ENCODE measurements at regions not wholly inside any gene's neighbourhood (a gene's known extent, or its start where the extent isn't known, plus 50 kb on each side); places are given as distances from the start of the nearest gene placed in this dataset. TPM values are rescaled to one million over a fixed set of nuclear protein-coding genes. Genes with fewer than 3 reads are reported as not detected.

DNA sequence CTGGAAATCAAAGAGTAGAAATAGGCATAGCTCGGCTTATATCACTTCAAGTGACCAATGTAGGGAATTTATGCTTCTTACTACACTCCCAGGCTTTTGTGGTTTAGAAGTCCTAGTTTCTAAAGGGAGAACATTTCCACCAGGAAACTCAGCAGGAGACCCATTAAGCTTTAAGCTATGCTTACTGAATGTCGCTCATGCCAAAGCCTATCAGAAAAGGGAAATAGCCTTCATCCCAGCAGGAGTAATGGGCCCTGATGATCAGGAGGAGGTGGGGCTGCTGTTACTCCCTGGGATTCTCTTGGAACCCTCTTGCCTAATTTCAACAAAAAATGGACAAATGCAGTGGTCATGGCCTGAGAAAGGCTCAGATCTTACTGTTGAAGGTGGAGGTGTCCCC lies 54.5 kb upstream of the SEMA6A start:
- Mint-ChIP-seq H3K4me3 (no peak overlapping the region), H3K27me3 (ENCODE audit: insufficient read depth, low read depth) (peaks cover 7% of the 10 kb centered on the region), H3K27ac (no peak overlapping the region), H3K36me3 (no peaks in the 10 kb centered on the region), H3K9me3 (peaks cover 3% of the 10 kb centered on the region), H3K4me1 (peaks cover 40% of the 10 kb centered on the region)
- peaks cover 27% of the 10 kb centered on the region for H3K4me1 ChIP-seq
- no peak overlapping the region for H3K27ac ChIP-seq
- no peaks in the 10 kb centered on the region for H3K27me3 ChIP-seq
- H3K36me3 ChIP-seq: no peaks in the 10 kb centered on the region
- no peak for DNase-seq (ENCODE audit: low spot score)
- no peaks in the 10 kb centered on the region for H4K20me1 ChIP-seq (ENCODE audit: low read depth)
- no peak overlapping the region for H2AFZ ChIP-seq (replicated peaks)
- H3K9me3 ChIP-seq (ENCODE audit: low read depth): no peaks in the 10 kb centered on the region
- TF ChIP-seq EZH2 (IDR thresholded peaks at IDR 0.05) (no peak), EZH2phosphoT487 (IDR thresholded peaks at IDR 0.05) (no peak)
- TF ChIP-seq, protein P1, sequence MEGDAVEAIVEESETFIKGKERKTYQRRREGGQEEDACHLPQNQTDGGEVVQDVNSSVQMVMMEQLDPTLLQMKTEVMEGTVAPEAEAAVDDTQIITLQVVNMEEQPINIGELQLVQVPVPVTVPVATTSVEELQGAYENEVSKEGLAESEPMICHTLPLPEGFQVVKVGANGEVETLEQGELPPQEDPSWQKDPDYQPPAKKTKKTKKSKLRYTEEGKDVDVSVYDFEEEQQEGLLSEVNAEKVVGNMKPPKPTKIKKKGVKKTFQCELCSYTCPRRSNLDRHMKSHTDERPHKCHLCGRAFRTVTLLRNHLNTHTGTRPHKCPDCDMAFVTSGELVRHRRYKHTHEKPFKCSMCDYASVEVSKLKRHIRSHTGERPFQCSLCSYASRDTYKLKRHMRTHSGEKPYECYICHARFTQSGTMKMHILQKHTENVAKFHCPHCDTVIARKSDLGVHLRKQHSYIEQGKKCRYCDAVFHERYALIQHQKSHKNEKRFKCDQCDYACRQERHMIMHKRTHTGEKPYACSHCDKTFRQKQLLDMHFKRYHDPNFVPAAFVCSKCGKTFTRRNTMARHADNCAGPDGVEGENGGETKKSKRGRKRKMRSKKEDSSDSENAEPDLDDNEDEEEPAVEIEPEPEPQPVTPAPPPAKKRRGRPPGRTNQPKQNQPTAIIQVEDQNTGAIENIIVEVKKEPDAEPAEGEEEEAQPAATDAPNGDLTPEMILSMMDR (IDR thresholded peaks at IDR 0.05): no peak
- H3K9ac ChIP-seq: no peak overlapping the region
- no peaks in the 10 kb centered on the region for H3K79me2 ChIP-seq (ENCODE audit: low read depth)
- no peak overlapping the region for H3K4me2 ChIP-seq
- no peak overlapping the region for H3K4me3 ChIP-seq
- peaks cover 4% of the 10 kb centered on the region for H3F3A ChIP-seq (ENCODE audit: low read depth)

DNA sequence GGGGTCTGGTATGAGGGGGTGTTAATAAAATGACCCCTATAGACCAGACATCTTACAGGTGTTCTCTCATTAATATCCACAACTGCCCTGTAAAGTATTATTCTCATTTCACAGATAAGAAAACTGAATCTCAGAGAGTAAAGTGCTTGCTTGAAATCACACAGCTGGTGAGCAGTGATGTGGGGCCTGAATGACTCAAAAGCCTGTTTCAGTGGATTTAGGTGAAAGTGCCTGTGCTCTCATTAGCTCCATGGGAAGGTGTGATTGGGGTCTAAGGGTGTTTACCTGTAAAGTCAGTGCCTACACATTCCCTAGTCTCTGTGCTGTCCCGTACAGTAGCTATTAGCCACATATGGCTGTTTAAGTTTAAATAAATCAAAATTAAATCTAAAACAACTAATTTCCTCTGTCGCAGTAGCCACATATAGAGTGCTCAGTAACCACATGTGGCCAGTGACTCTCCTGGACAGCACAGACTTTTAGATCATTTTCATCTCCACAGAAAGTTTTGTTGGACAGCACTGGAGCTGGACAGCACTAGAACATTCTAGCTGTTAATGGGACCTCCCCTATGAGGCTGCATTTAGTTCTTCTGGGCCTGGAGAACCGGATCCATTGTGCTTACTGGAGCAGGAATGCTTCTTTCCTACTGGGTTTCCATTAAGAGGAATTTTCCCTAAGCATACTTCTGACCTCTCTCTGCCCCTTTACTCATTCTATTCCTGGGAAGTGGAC lies 52.5 kb upstream of the SEMA6A start:
- Mint-ChIP-seq H3K27ac (peak overlapping the region; percentile 53), H3K9me3 (no peaks in the 10 kb centered on the region), H3K4me1 (peaks cover 44% of the 10 kb centered on the region), H3K27me3 (ENCODE audit: insufficient read depth, low read depth) (peaks cover 5% of the 10 kb centered on the region), H3K36me3 (no peaks in the 10 kb centered on the region), H3K4me3 (no peak overlapping the region)
- DNase-seq (ENCODE audit: low spot score): no peak
- Histone ChIP-seq H3K4me3 (no peak overlapping the region), H3K27ac (no peak overlapping the region), H3F3A (ENCODE audit: low read depth) (peaks cover 4% of the 10 kb centered on the region), H3K9me3 (ENCODE audit: low read depth) (no peaks in the 10 kb centered on the region), H3K36me3 (no peaks in the 10 kb centered on the region), H3K4me1 (peaks cover 29% of the 10 kb centered on the region), H3K79me2 (ENCODE audit: low read depth) (no peaks in the 10 kb centered on the region), H3K4me2 (no peak overlapping the region), H2AFZ (replicated peaks) (no peak overlapping the region), H3K27me3 (no peaks in the 10 kb centered on the region), H3K9ac (no peak overlapping the region), H4K20me1 (ENCODE audit: low read depth) (no peaks in the 10 kb centered on the region)
- TF ChIP-seq, protein P1 (IDR thresholded peaks at IDR 0.05): no peak
- no peak for TF ChIP-seq EZH2phosphoT487 (IDR thresholded peaks at IDR 0.05)
- TF ChIP-seq EZH2 (IDR thresholded peaks at IDR 0.05): no peak

DNA sequence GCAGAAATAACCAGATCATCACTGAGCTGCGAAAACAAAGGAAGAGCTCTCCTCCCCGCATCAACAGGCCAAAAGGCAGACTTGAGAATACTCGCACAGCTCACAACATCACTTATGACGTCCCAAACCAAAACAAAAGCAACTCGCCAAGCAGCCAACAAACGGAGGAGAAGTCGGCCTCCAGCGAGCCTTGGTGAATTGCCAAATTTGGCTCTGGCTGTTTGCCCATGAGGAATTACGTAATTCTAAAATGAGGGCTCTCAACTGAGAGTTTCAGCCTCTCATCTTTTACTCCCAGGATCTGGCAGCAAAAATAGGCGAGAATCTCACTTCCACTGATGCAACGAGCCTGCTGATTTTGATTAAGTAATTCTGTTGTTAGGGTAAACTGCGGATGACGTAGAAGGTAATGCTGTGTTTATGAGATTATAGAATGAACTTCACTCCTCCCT lies 51.7 kb upstream of the SEMA6A start:
- DNase-seq (ENCODE audit: low spot score): peak; percentile 53
- H3F3A ChIP-seq (ENCODE audit: low read depth): peaks cover 4% of the 10 kb centered on the region
- H3K27ac ChIP-seq: no peak overlapping the region
- Mint-ChIP-seq H3K4me3 (no peak overlapping the region), H3K4me1 (peaks cover 52% of the 10 kb centered on the region), H3K27ac (peak overlapping the region; percentile 52), H3K9me3 (no peaks in the 10 kb centered on the region), H3K36me3 (no peaks in the 10 kb centered on the region), H3K27me3 (ENCODE audit: insufficient read depth, low read depth) (peaks cover 7% of the 10 kb centered on the region)
- H3K9me3 ChIP-seq (ENCODE audit: low read depth): no peaks in the 10 kb centered on the region
- H2AFZ ChIP-seq (replicated peaks): peak overlapping the region; percentile 2
- H3K36me3 ChIP-seq: no peaks in the 10 kb centered on the region
- no peak overlapping the region for H3K4me3 ChIP-seq
- H3K4me1 ChIP-seq: peaks cover 37% of the 10 kb centered on the region
- H3K27me3 ChIP-seq: no peaks in the 10 kb centered on the region
- no peaks in the 10 kb centered on the region for H4K20me1 ChIP-seq (ENCODE audit: low read depth)
- H3K9ac ChIP-seq: no peak overlapping the region
- no peak for TF ChIP-seq EZH2phosphoT487 (IDR thresholded peaks at IDR 0.05)
- TF ChIP-seq, protein P1 (IDR thresholded peaks at IDR 0.05): no peak
- no peak for TF ChIP-seq EZH2 (IDR thresholded peaks at IDR 0.05)
- no peak overlapping the region for H3K4me2 ChIP-seq
- no peaks in the 10 kb centered on the region for H3K79me2 ChIP-seq (ENCODE audit: low read depth)

Small RNA genes in the stretch of these regions (small RNA-seq; reads per million reads assigned to genes)
- gene AC093534.1 (not detected), gene RNU7-34P (not detected)

All from neural progenitor cell (in vitro differentiated cells).